IPS-15b (cell line): ENCODE measurements at regions not wholly inside any gene's neighbourhood (a gene's known extent, or its start where the extent isn't known, plus 50 kb on each side); places are given as distances from the start of the nearest gene placed in this dataset.
"Not testable (repeated sequence)": the region's sequence is repeated elsewhere in the genome, so short reads cannot be mapped to it uniquely, and the experiment has no call there.

Experiments used
- H3K27me3 ChIP-seq: one replicate; pipeline ENCODE4 v1.6.1; 2013; ENCODE audit warnings: low read length; ENCODE audit not compliant: control insufficient read depth, insufficient read depth
- H3K36me3 ChIP-seq: one replicate; pipeline ENCODE4 v1.6.1; 2013; ENCODE audit warnings: low read length; ENCODE audit not compliant: control insufficient read depth, insufficient read depth
- H3K4me1 ChIP-seq: one replicate; pipeline ENCODE4 v1.6.1; 2013; ENCODE audit warnings: mild to moderate bottlenecking, low read length; ENCODE audit not compliant: control insufficient read depth, insufficient read depth
- H3K4me3 ChIP-seq: one replicate; pipeline ENCODE4 v1.5.1; 2013; ENCODE audit warnings: low read depth, low read length
- H3K9ac ChIP-seq: one replicate; pipeline ENCODE4 v1.6.1; 2013; ENCODE audit warnings: low read depth, mild to moderate bottlenecking, low read length
- H3K9me3 ChIP-seq: one replicate; pipeline ENCODE4 v1.6.1; 2013; ENCODE audit warnings: mild to moderate bottlenecking, low read length; ENCODE audit not compliant: control insufficient read depth, insufficient read depth

DNA sequence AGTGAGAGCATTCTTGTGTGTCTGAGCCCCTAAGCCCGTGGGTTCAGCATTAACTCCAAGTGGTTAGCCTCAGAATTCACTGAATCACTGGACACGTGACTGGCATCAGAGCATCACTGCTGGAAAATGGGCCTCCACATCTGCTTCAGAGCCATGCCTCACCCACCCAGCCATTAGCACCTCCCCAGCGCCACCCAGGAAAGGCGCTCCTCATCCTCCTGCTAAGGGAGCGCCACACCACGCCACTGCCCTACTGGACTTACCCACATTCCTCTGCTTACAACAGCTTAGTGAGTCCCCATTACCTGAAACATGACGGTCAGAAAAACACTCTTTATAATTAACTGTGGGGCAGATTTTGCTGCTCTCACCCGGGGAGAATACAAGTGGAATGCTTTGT, 442.6 kb upstream of the MYT1L start:
- H3K9ac ChIP-seq, result no peak overlapping the region
- H3K4me3 ChIP-seq, result no peak overlapping the region
- H3K4me1 ChIP-seq, result peaks cover 4% of the 10 kb centered on the region
- no peaks in the 10 kb centered on the region for H3K9me3 ChIP-seq
- H3K27me3 ChIP-seq, result no peaks in the 10 kb centered on the region
- H3K36me3 ChIP-seq, result no peaks in the 10 kb centered on the region

DNA sequence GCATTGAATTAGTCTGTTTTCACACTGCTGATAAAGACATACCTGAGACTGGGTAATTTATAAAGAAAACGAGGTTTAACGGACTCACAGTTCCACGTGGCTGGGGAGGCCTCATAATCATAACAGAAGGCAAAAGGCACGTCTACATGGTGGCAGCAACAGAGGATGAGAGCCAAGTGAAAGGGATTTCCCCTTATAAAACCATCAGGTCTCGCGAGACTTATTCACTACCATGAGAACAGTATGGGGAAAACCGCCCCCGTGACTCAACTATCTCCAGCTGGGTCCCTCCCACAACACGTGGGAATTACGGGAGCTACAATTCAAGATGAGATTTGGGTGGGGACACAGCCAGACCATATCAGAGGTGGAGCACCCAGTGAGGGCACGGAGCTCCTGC, 442.0 kb upstream of the MYT1L start:
- not testable (repeated sequence) for H3K27me3 ChIP-seq, H3K9me3 ChIP-seq, H3K36me3 ChIP-seq, H3K4me1 ChIP-seq, H3K9ac ChIP-seq, H3K4me3 ChIP-seq

DNA sequence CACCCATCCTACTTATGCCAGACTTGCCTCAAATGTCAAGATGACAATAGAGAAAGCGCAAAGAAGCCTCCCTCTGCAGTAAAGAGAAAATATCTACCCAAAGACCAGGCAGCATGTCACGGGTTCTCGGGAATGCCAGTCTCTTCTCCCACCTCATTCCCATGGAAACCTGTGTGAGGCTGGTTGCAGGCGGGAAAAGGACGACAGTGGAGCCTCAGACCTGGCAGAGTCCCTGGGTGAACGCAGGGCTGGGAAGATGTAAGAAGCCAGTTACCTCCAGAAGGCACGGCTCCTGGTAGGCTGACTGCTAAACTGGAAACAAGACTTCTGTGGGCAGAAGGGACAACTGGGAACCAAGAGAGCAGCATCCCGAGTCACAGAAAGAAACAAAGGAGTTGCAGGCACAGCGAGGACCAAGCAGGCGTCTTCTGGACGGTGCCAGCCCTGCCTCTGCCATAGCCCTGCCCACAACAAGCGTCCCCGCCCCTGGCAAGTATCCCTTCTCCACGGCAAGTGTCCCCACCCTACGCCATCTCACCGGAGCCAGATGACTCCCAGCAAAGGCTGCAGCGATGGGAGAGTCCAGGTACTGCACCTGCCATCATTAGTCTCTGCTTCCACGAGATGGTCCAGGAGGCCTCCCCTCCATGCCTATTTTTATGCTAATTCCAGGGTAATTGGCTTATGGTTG, 440.8 kb upstream of the MYT1L start:
- Histone ChIP-seq H3K36me3 (no peaks in the 10 kb centered on the region), H3K4me3 (no peak overlapping the region), H3K9ac (no peak overlapping the region), H3K4me1 (peaks cover 4% of the 10 kb centered on the region), H3K27me3 (no peaks in the 10 kb centered on the region), H3K9me3 (no peaks in the 10 kb centered on the region)

DNA sequence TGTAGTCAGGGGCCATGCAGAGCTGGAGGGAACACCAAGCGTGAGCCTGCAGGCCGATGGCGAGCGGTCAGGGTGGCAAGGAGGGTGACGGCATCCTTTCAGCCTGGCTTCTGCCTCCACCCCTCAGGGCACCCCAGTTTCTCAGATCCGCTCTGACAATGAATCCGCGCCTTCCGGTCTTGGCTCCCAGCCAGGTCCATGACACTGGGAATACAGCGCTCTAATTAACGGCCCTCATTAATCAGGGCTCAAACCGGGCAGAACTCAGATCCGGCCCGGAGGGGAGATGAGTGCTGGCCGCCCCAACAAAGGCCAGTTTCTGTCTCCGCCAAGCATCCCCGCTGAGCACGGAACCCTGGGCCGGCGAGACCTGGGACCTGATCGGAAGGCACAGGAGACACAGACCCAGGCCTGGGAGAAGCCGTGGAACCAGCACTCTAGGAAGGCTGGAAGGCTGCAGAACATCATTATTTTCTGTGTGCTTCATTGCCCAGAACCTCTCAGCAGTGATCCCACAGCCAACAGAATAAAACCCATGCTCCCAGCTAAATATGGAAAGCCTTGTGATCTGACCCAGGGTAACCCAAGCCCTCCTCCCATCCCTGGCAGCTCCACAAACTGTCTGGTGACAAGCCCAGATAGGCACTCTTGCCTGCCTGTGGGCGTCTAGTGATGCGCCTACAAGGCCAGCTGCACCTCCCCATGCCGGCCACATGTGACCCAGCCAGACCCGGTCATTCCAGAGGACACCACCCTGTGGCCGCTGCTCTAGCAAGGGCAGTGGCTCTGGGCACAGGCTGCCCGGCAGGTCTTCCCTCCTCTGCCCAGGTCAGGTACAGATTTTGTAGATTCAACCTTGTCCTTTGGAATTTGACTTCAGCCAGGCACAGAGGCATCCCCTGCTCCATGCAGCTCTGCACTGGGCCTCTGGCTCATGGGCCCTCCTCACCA, 438.7 kb upstream of the MYT1L start:
- no peak overlapping the region for H3K9ac ChIP-seq
- no peaks in the 10 kb centered on the region for H3K9me3 ChIP-seq
- H3K36me3 ChIP-seq, result no peaks in the 10 kb centered on the region
- no peaks in the 10 kb centered on the region for H3K27me3 ChIP-seq
- no peak overlapping the region for H3K4me3 ChIP-seq
- peaks cover 4% of the 10 kb centered on the region for H3K4me1 ChIP-seq

DNA sequence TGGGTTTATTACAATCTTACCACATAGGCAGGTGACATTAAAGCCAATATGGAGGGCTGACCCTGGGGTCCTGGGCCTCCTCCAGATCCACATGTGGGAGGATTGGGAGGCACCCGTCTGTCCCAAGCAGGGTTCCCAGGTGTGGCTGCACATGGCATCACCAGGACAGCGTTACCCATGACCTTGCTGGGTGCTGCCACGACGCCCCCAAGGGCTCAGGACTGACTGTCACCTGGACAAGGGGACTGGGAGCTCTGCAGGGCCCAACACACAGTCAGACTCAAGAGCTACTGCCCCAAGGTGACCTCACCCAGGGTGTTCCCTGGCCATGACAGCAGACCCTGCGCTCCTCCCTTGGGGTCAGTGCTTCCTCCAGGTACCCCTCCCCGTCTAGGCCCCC, 437.4 kb upstream of the MYT1L start:
- Histone ChIP-seq H3K9ac (no peak overlapping the region), H3K36me3 (no peaks in the 10 kb centered on the region), H3K4me1 (peaks cover 4% of the 10 kb centered on the region), H3K27me3 (no peaks in the 10 kb centered on the region), H3K9me3 (no peaks in the 10 kb centered on the region), H3K4me3 (no peak overlapping the region)

DNA sequence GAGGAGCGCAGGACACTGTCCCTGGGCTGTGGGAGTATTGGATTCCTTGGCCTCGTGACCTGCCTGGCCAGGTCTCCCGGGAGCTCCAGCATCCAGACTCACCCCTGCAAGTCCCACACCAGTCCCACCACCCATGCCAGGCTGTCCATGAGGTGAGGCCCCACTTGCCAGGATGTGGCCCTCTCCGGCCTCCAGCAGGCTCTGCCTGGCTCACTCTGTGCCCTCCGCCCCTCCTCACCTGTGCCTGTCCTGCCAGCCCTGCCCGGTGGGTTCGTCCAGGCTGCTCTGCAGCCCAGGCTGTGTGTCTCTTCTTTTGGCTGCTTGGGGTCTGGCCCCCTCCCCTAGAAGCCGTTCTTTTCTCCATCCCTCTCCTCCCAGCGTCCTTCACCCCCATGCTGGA, 436.8 kb upstream of the MYT1L start:
- Histone ChIP-seq H3K9ac (no peak overlapping the region), H3K9me3 (no peaks in the 10 kb centered on the region), H3K4me1 (peaks cover 4% of the 10 kb centered on the region), H3K4me3 (no peak overlapping the region), H3K27me3 (no peaks in the 10 kb centered on the region), H3K36me3 (no peaks in the 10 kb centered on the region)

DNA sequence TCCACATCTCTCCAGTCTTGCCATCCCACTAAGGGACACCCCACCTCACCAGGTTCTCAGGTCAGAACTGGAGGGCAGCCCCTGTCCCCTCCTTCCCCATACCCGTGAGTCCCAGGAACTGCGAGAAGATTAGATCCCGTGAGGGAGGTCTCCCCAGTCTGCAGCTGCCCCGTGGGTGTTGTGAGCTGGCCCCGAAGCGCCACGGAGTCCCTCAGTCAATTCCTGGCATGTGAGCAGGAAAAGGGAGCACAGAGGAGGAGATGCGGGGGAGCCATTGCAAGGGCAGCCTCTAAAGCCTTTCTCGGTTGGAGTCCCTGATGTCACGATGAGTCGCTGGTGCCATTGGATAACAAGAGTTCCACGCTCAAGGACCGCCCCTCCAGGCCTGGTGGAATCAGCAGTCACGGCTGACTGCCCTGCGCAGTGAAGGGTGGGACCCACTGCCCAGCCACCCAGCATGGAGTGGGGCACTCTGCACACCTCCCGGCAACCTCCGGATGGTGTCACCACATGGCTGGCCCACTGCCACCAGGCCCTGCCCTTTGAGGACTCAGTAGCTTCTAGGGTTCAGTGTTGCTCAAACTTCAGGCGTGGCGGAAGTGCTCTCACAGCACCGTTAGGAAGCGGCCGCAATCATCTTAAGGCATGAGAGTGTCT, 434.9 kb upstream of the MYT1L start:
- Histone ChIP-seq H3K36me3 (no peaks in the 10 kb centered on the region), H3K9ac (no peak overlapping the region), H3K4me1 (no peaks in the 10 kb centered on the region), H3K9me3 (no peaks in the 10 kb centered on the region), H3K4me3 (no peak overlapping the region), H3K27me3 (no peaks in the 10 kb centered on the region)

DNA sequence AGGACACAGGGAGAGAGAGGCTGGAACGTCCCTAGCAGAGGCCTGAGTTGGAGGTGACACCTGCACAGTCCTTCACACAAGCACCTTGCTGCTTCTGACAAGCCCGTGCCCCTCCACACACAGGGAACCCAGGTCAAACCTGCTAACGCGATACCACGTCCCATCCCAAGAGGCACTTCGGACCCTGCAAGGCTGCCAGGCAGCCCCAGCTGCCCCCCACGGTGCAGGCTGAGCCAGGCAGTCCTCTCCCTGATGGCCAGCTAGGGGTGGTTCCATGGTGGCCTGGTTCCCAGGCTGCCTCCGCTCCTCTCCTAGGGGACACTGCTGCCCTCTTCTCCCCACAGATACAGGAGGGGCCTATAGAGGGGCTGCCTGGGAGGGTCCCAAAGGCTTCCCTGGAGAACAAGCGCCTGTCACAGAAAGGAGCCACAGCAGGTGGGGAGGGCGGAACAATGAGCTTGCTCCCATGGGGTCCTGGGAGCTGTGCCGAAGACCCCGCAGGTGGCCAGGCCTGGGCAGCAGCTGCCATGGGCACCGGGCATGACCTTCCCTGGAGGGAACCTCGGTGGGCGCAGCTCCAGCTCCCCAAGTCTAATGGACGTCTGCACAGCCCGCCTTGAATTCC, 434.2 kb upstream of the MYT1L start:
- H3K27me3 ChIP-seq, result no peaks in the 10 kb centered on the region
- no peak overlapping the region for H3K4me3 ChIP-seq
- no peaks in the 10 kb centered on the region for H3K9me3 ChIP-seq
- no peaks in the 10 kb centered on the region for H3K4me1 ChIP-seq
- H3K36me3 ChIP-seq, result no peaks in the 10 kb centered on the region
- H3K9ac ChIP-seq, result no peak overlapping the region

DNA sequence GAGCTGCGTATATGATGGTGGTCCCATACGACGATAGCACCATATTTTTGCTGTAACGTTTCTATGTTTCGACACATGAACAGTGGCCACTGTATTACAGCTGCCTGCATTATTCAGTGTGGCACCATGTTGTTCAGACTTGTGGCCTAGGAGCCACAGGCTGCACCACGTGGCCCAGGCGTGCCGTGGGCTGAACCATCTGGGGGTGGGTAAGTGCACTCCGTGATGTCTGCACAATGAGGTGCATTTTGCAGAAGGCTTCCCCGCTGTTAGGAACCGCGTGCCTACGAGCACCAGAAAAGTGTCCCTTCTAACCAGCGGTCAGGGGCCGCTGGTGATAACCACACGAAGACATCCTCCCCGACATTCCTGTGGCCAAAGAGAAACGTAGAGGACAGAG, 433.7 kb upstream of the MYT1L start:
- H3K27me3 ChIP-seq, result no peaks in the 10 kb centered on the region
- no peaks in the 10 kb centered on the region for H3K9me3 ChIP-seq
- H3K4me3 ChIP-seq, result no peak overlapping the region
- no peak overlapping the region for H3K9ac ChIP-seq
- no peaks in the 10 kb centered on the region for H3K36me3 ChIP-seq
- no peaks in the 10 kb centered on the region for H3K4me1 ChIP-seq

DNA sequence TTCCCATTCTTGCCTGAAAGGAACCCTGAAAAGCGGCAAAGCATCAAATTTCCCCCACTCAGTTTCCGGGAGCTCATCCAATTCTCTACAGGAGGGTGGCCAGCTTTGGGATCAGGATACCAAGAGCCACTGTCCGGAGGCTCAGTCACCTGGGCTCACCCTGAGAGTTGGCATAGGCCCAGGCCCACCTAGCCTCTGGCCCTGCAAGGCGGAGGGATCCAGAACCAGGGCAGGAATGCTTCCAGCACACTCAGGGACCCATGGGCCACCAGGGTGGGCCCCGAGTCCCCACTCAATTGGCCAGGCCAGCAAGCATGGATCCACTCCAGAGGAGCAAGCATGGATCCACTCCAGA, 432.9 kb upstream of the MYT1L start:
- H3K9me3 ChIP-seq, result no peaks in the 10 kb centered on the region
- H3K4me1 ChIP-seq, result no peaks in the 10 kb centered on the region

DNA sequence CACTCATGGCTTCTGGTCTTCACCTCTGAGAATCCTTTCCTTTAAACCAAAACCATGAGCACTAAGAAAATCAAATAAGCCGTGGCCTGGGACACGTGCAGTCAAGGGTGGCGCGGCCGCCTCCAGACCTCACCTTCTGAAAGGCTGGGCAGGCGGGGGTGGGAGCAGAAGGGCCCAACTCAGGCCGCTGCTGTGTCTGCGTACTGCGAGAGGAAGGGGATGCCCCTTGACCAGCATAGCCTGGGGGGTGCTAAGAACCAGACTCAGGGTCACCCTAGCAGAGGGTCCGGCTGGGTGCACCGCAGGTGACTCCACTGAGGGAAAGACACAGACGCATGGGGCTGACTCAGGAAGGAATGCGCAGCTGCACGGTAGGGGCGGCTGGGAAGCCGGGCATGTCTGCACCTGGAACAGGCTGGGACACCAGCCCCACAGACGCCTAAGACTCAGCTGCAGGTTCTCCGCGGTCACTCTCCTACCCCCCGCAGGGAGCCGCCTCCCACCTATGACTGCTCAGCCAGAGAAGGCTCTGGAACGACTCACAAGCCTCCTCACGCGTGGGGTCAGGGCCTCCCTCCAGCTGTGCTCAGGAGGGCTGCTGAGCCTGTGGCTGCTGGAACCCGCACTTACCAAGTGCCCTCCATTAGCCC, 432.4 kb upstream of the MYT1L start:
- no peak overlapping the region for H3K9ac ChIP-seq
- no peak overlapping the region for H3K4me3 ChIP-seq
- H3K9me3 ChIP-seq, result no peaks in the 10 kb centered on the region
- H3K27me3 ChIP-seq, result no peaks in the 10 kb centered on the region
- no peaks in the 10 kb centered on the region for H3K36me3 ChIP-seq
- H3K4me1 ChIP-seq, result no peaks in the 10 kb centered on the region

More for the DNA sequence above, 432.9 kb upstream of the MYT1L start:
- H3K9ac ChIP-seq, result no peak overlapping the region
- no peaks in the 10 kb centered on the region for H3K36me3 ChIP-seq
- no peak overlapping the region for H3K4me3 ChIP-seq
- no peaks in the 10 kb centered on the region for H3K27me3 ChIP-seq
